Kidney (tissue), 13 donors: ENCODE measurements at regions not wholly inside any gene's neighbourhood (a gene's known extent, or its start where the extent isn't known, plus 50 kb on each side); places are given as distances from the start of the nearest gene placed in this dataset.

ENCODE experiments used
- DNase-seq, 5 donors: peaks; one replicate each; pipeline ENCODE4 v3.0.0-alpha.2; 2013 to 2020
- FAIRE-seq: peaks from 2 replicates; lab custom pipeline; 2012; peaks lifted over from hg19 to GRCh38; lab: Jason Lieb, UNC
- H3K27ac ChIP-seq, 2 donors: one replicate each; pipeline ENCODE4 v1.7.0; 2013; ENCODE audit warnings: low read depth in 2 of 2, low read length in 2 of 2, inconsistent platforms in 1 of 2
- H3K27me3 ChIP-seq: one replicate; pipeline ENCODE4 v1.7.1; 2013; ENCODE audit warnings: low read length, inconsistent platforms; ENCODE audit not compliant: control insufficient read depth, insufficient read depth
- H3K36me3 ChIP-seq, 3 donors: one replicate each; pipeline versions ENCODE4 v1.7.0 to v1.7.1; 2013; ENCODE audit warnings: low read length in 3 of 3, control low read depth in 1 of 3, inconsistent platforms in 1 of 3; ENCODE audit not compliant: insufficient read depth in 3 of 3, control insufficient read depth in 2 of 3
- H3K4me1 ChIP-seq, 3 donors: one replicate each; pipeline versions ENCODE4 v1.7.0 to v1.7.1; 2013; ENCODE audit warnings: low read length in 3 of 3, inconsistent platforms in 1 of 3, low read depth in 1 of 3; ENCODE audit not compliant: control insufficient read depth in 2 of 3, insufficient read depth in 2 of 3
- H3K4me3 ChIP-seq, 3 donors: one replicate each; pipeline versions ENCODE4 v1.7.0 to v1.8.1; 2013; ENCODE audit warnings: low read length in 3 of 3, control low read depth in 1 of 3, inconsistent platforms in 1 of 3
- H3K9ac ChIP-seq, 3 donors: one replicate each; pipeline versions ENCODE4 v1.7.0 to v1.7.1; 2013; ENCODE audit warnings: low read length in 3 of 3, control low read depth in 1 of 3, inconsistent platforms in 1 of 3
- H3K9me3 ChIP-seq, 3 donors: one replicate each; pipeline versions ENCODE4 v1.7.0 to v1.7.1; 2013; ENCODE audit warnings: low read length in 3 of 3, control low read depth in 1 of 3, inconsistent platforms in 1 of 3; ENCODE audit not compliant: control insufficient read depth in 2 of 3, insufficient read depth in 1 of 3
- CTCF ChIP-seq: IDR thresholded peaks from 3 replicates; pipeline ENCODE4 v1.5.1; 2012; ENCODE audit warnings: mild to moderate bottlenecking, moderate library complexity, borderline replicate concordance; ENCODE audit not compliant: insufficient read depth; ENCODE audit errors: extremely low read depth
- intact Hi-C: fragments of 100-400 bp; cut with DNase I; formaldehyde crosslinking; loops from one replicate; pipeline ENCODE4 v1.11.1; 2022
- donor health status: control.
- donor health status: control.
- donor health status: control.
- donor health status: control.
- donor health status: control.
- donor health status: DM: yes; HTN: yes; CAD: no.
- donor health status: Normal renal cell carcinoma (clear cell type).

- DNase-seq (no peak), FAIRE-seq (no peak)
- intact Hi-C loops = no loop called here
- Histone ChIP-seq H3K4me1 (no peaks in the 10 kb centered on the region), H3K4me3 (no peak overlapping the region), H3K9ac (no peak overlapping the region), H3K36me3 (no peaks in the 10 kb centered on the region), H3K27ac (no peak overlapping the region), H3K27me3 (no peaks in the 10 kb centered on the region), H3K9me3 (no peaks in the 10 kb centered on the region)
- no peak for TF ChIP-seq CTCF
Measured at GRCh38 chr2:18346874-18347273, 213.6 kb downstream of the RDH14 start.

- no peak for FAIRE-seq
Measured at GRCh38 chr2:18346344-18346743, 214.1 kb downstream of the RDH14 start.

GRCh38 chr2:18345848-18346247 is 214.6 kb downstream of the RDH14 start:
- H3K9ac ChIP-seq = no peak overlapping the region
- no peaks in the 10 kb centered on the region for H3K4me1 ChIP-seq
- DNase-seq = peak in 1 of 5 donors; percentile 13
- no peaks in the 10 kb centered on the region for H3K9me3 ChIP-seq
- TF ChIP-seq CTCF = no peak
- intact Hi-C loops = no loop called here
- H3K27me3 ChIP-seq = no peaks in the 10 kb centered on the region
- H3K36me3 ChIP-seq = no peaks in the 10 kb centered on the region
- no peak overlapping the region for H3K27ac ChIP-seq
- no peak overlapping the region for H3K4me3 ChIP-seq
- FAIRE-seq = no peak

More at GRCh38 chr2:18346344-18346743, 214.1 kb downstream of the RDH14 start:
- Histone ChIP-seq H3K27me3 (no peaks in the 10 kb centered on the region), H3K4me1 (no peaks in the 10 kb centered on the region), H3K4me3 (no peak overlapping the region), H3K36me3 (no peaks in the 10 kb centered on the region), H3K27ac (no peak overlapping the region), H3K9ac (no peak overlapping the region), H3K9me3 (no peaks in the 10 kb centered on the region)
- intact Hi-C loops = no loop called here
- TF ChIP-seq CTCF = no peak
- DNase-seq = no peak

GRCh38 chr2:18342901-18343300 is 217.6 kb downstream of the RDH14 start:
- H3K27me3 ChIP-seq = no peaks in the 10 kb centered on the region
- no peaks in the 10 kb centered on the region for H3K4me1 ChIP-seq
- H3K27ac ChIP-seq = no peak overlapping the region
- FAIRE-seq (no peak), DNase-seq (no peak)
- TF ChIP-seq CTCF = no peak
- no peaks in the 10 kb centered on the region for H3K9me3 ChIP-seq
- H3K4me3 ChIP-seq = no peak overlapping the region
- H3K9ac ChIP-seq = no peak overlapping the region
- intact Hi-C loops = no loop called here
- no peaks in the 10 kb centered on the region for H3K36me3 ChIP-seq
